ENCODE measurements at regions not wholly inside any gene's neighbourhood (a gene's known extent, or its start where the extent isn't known, plus 50 kb on each side); places are given as distances from the start of the nearest gene placed in this dataset.

DNA sequence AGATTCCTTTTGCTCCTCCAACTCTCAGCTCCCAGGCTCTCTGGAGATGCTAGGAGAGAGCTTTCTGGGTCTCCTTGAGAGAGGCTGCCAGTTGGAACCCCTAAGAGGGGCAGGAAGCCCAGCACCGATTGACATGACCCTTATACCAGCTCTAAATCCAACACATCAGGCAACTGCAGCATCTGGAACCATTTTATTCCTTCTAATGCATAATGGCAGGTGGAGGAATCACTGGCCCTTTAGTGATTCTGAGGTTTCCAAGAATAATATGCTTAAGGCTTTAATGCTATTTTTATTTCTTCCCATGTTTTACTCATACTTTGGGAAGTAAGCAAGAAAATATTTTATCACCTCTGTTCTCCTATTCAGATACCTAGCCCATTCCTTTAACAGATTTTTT is 60.3 kb upstream of the TEX264 start:
- no peak for TF ChIP-seq CTCF (IDR thresholded peaks at IDR 0.05)
- TF ChIP-seq POLR2A (IDR thresholded peaks at IDR 0.05): no peak
- no peak for TF ChIP-seq EP300 (IDR thresholded peaks at IDR 0.05)

Measured in tibial nerve (tissue), 4 donors.